ENCODE measurements at regions not wholly inside any gene's neighbourhood (a gene's known extent, or its start where the extent isn't known, plus 50 kb on each side); places are given as distances from the start of the nearest gene placed in this dataset.

DNA sequence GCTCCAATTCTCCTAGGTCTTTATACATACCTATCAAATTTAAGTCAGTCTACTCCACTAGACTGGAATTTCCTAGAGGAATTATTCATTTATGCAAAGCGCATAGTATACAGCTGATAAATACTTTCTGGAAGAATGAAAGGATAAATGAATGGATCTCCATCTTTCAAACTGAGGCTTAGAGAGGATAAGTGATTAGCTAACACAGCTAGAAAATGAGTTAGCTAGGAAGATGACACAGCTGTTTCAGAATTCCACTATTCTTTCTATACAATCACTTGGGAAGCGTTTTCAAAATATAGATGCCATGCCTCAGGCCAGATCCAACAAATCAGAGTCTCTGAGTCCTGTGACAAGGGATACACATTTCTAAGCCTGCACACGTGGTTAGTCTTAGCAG, 1146.6 kb upstream of the ZEB2 start:
- TF ChIP-seq CTCF (conservative IDR thresholded peaks at IDR 0.05; ENCODE audit: low read depth in 2 of 2): no peak
- TF ChIP-seq EZH2phosphoT487 (IDR thresholded peaks at IDR 0.05; ENCODE audit: unreplicated experiment): no peak
- no peak for TF ChIP-seq ZNF114 (CRISPR knock-in tag; IDR thresholded peaks at IDR 0.05)
- TF ChIP-seq EZH2 (IDR thresholded peaks at IDR 0.05; ENCODE audit: low read depth, unreplicated experiment): no peak
- no peak for TF ChIP-seq POLR2AphosphoS5 (IDR thresholded peaks at IDR 0.05; ENCODE audit: low read depth)
- TF ChIP-seq, protein P1, sequence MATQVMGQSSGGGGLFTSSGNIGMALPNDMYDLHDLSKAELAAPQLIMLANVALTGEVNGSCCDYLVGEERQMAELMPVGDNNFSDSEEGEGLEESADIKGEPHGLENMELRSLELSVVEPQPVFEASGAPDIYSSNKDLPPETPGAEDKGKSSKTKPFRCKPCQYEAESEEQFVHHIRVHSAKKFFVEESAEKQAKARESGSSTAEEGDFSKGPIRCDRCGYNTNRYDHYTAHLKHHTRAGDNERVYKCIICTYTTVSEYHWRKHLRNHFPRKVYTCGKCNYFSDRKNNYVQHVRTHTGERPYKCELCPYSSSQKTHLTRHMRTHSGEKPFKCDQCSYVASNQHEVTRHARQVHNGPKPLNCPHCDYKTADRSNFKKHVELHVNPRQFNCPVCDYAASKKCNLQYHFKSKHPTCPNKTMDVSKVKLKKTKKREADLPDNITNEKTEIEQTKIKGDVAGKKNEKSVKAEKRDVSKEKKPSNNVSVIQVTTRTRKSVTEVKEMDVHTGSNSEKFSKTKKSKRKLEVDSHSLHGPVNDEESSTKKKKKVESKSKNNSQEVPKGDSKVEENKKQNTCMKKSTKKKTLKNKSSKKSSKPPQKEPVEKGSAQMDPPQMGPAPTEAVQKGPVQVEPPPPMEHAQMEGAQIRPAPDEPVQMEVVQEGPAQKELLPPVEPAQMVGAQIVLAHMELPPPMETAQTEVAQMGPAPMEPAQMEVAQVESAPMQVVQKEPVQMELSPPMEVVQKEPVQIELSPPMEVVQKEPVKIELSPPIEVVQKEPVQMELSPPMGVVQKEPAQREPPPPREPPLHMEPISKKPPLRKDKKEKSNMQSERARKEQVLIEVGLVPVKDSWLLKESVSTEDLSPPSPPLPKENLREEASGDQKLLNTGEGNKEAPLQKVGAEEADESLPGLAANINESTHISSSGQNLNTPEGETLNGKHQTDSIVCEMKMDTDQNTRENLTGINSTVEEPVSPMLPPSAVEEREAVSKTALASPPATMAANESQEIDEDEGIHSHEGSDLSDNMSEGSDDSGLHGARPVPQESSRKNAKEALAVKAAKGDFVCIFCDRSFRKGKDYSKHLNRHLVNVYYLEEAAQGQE (IDR thresholded peaks at IDR 0.05; ENCODE audit: unreplicated experiment): no peak
- TF ChIP-seq, protein P2, sequence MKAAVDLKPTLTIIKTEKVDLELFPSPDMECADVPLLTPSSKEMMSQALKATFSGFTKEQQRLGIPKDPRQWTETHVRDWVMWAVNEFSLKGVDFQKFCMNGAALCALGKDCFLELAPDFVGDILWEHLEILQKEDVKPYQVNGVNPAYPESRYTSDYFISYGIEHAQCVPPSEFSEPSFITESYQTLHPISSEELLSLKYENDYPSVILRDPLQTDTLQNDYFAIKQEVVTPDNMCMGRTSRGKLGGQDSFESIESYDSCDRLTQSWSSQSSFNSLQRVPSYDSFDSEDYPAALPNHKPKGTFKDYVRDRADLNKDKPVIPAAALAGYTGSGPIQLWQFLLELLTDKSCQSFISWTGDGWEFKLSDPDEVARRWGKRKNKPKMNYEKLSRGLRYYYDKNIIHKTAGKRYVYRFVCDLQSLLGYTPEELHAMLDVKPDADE (IDR thresholded peaks at IDR 0.05): no peak
- no peak for TF ChIP-seq CREB1 (CRISPR knock-in tag; IDR thresholded peaks at IDR 0.05; ENCODE audit: low read depth)
- no peak for TF ChIP-seq JUNB (IDR thresholded peaks at IDR 0.05; ENCODE audit: unreplicated experiment)
- TF ChIP-seq ZNF331 (CRISPR knock-in tag; IDR thresholded peaks at IDR 0.05; ENCODE audit: low read depth): no peak
- no peak for TF ChIP-seq STAT1 (IDR thresholded peaks at IDR 0.05; ENCODE audit: unreplicated experiment)

Data from GM23338 (cell line).